B cell (primary cell): ENCODE measurements at regions not wholly inside any gene's neighbourhood (a gene's known extent, or its start where the extent isn't known, plus 50 kb on each side); places are given as distances from the start of the nearest gene placed in this dataset.

Experiments used
- ATAC-seq: fragments of 200-7000 bp; cut with Tn5 transposase; one replicate; pipeline ENCODE4 v1.10.0; 2021; ENCODE audit warnings: low read depth, mild to moderate bottlenecking, moderate number of reproducible peaks, moderate library complexity
- CTCF ChIA-PET: fragments of 350-600 bp; sonication (Branson Sonifier 250); formaldehyde crosslinking; loops from one replicate; lab custom pipeline; 2021; ENCODE audit warnings: antibody characterized with exemption, inconsistent platforms; lab: Charles Lee
- POLR2A ChIA-PET: fragments of 350-600 bp; sonication (Branson Sonifier 250); formaldehyde crosslinking; loops from one replicate; lab custom pipeline; 2021; ENCODE audit warnings: antibody characterized with exemption; lab: Charles Lee
- DNase-seq: peaks from one replicate; pipeline ENCODE4 v3.0.0; 2013
- H2AFZ ChIP-seq: 2 replicates; pipeline ENCODE4 v1.6.1; 2012; ENCODE audit warnings: mild to moderate bottlenecking, low read depth, low read length; ENCODE audit not compliant: insufficient read depth, poor library complexity, severe bottlenecking
- H3K27ac ChIP-seq, 2 donors: 1 replicate in 1 of 2; 2 replicates in 1 of 2; pipeline ENCODE4 v1.5.1; 2012 to 2013; ENCODE audit warnings: low read length in 2 of 2, mild to moderate bottlenecking in 2 of 2, moderate library complexity in 1 of 2
- H3K27me3 ChIP-seq, 4 experiments: fragments of 200-600 bp in 1 of 4; sonication (generic) in 1 of 4; replicated peaks in 1 of 4; 1 replicate in 2 of 4; 2 replicates in 2 of 4; pipeline versions ENCODE4 v1.6.1 to v1.7.0; 2013 to 2016; ENCODE audit warnings: low read length in 3 of 4, mild to moderate bottlenecking in 2 of 4, mixed read lengths in 1 of 4, moderate library complexity in 1 of 4; ENCODE audit not compliant: insufficient read depth in 4 of 4, control insufficient read depth in 3 of 4; ENCODE audit errors: control extremely low read depth in 1 of 4
- H3K36me3 ChIP-seq, 2 experiments: replicated peaks in 1 of 2; 1 replicate in 1 of 2; 2 replicates in 1 of 2; pipeline versions ENCODE4 v1.6.1 to v1.7.1; 2013; ENCODE audit warnings: low read length in 1 of 2; ENCODE audit not compliant: insufficient read depth in 2 of 2, control insufficient read depth in 1 of 2; ENCODE audit errors: control extremely low read depth in 1 of 2, extremely low read depth in 1 of 2
- H3K4me1 ChIP-seq, 2 donors: fragments of 200-600 bp in 1 of 2; sonication (generic) in 1 of 2; 1 replicate in 1 of 2; 2 replicates in 1 of 2; pipeline versions ENCODE4 v1.5.1 to v1.6.1; 2013 to 2017; ENCODE audit warnings: low read length in 2 of 2; ENCODE audit not compliant: control insufficient read depth in 2 of 2, insufficient read depth in 2 of 2
- H3K4me2 ChIP-seq: replicated peaks from 2 replicates; pipeline ENCODE3; 2012; ENCODE audit warnings: mild to moderate bottlenecking, low read depth, low read length; ENCODE audit not compliant: poor library complexity, severe bottlenecking
- H3K4me3 ChIP-seq, 5 experiments: fragments of 200-600 bp in 1 of 5; sonication (generic) in 1 of 5; 1 replicate in 3 of 5; 2 replicates in 2 of 5; pipeline versions ENCODE4 v1.5.1 to v1.7.0; 2011 to 2016; ENCODE audit warnings: low read length in 4 of 5, mild to moderate bottlenecking in 4 of 5, low read depth in 2 of 5, control low read depth in 1 of 5, moderate library complexity in 1 of 5; ENCODE audit not compliant: insufficient read depth in 1 of 5; ENCODE audit errors: control extremely low read depth in 1 of 5, extremely low read depth in 1 of 5
- H3K79me2 ChIP-seq: fragments of 200-600 bp; sonication (generic); one replicate; pipeline ENCODE4 v1.6.0; 2016; ENCODE audit warnings: low read length; ENCODE audit not compliant: control insufficient read depth, insufficient read depth
- H3K9ac ChIP-seq: fragments of 200-600 bp; sonication (generic); 2 replicates; pipeline ENCODE4 v1.6.1; 2017; ENCODE audit warnings: mild to moderate bottlenecking, low read length, moderate library complexity
- H3K9me3 ChIP-seq, 3 donors: one replicate each; pipeline versions ENCODE4 v1.6.1 to v1.7.1; 2013; ENCODE audit warnings: low read length in 2 of 3; ENCODE audit not compliant: control insufficient read depth in 2 of 3, insufficient read depth in 1 of 3; ENCODE audit errors: control extremely low read depth in 1 of 3
- H4K20me1 ChIP-seq: 2 replicates; pipeline ENCODE4 v1.6.0; 2012; ENCODE audit warnings: mild to moderate bottlenecking, low read length; ENCODE audit not compliant: insufficient read depth, control insufficient read depth, poor library complexity, severe bottlenecking
- H3K27ac Mint-ChIP-seq: one replicate; pipeline ENCODE4 v1.8.0; 2021; ENCODE audit warnings: mixed read lengths
- H3K27me3 Mint-ChIP-seq: one replicate; pipeline ENCODE4 v1.8.0; 2021; ENCODE audit warnings: mixed read lengths
- H3K4me1 Mint-ChIP-seq: one replicate; pipeline ENCODE4 v1.8.0; 2021; ENCODE audit warnings: mixed read lengths
- H3K4me3 Mint-ChIP-seq: one replicate; pipeline ENCODE4 v1.8.0; 2021; ENCODE audit warnings: mixed read lengths
- H3K9me3 Mint-ChIP-seq: one replicate; pipeline ENCODE4 v1.8.0; 2022; ENCODE audit warnings: mixed read lengths; ENCODE audit not compliant: insufficient read depth
- CTCF ChIP-seq: fragments of 200-600 bp; IDR thresholded peaks from one replicate; pipeline ENCODE4 v1.8.0; 2022; ENCODE audit warnings: antibody characterized with exemption, mild to moderate bottlenecking
- EZH2 ChIP-seq: IDR thresholded peaks from 2 replicates; pipeline ENCODE4 v1.6.1; 2012; ENCODE audit warnings: borderline replicate concordance, low read depth, mild to moderate bottlenecking, moderate library complexity, low read length; ENCODE audit not compliant: insufficient read depth, poor library complexity, severe bottlenecking
- WGBS: methylation state at CpG from one replicate; pipeline ENCODE4 v1.1.5; 2013; ENCODE audit warnings: missing lambda C conversion rate; ENCODE audit not compliant: insufficient coverage; 5-methylcytosine and 5-hydroxymethylcytosine counted together
- intact Hi-C: fragments of 100-400 bp; cut with micrococcal nuclease; formaldehyde crosslinking; loops from one replicate; pipeline ENCODE4 v1.10.0; 2022

- Histone ChIP-seq H3K4me1 (no peaks in the 10 kb centered on the region), H3K4me3 (no peak overlapping the region), H2AFZ (no peak overlapping the region), H3K36me3 (no peaks in the 10 kb centered on the region), H3K27ac (no peak overlapping the region), H3K79me2 (no peaks in the 10 kb centered on the region), H4K20me1 (no peaks in the 10 kb centered on the region), H3K27me3 (no peaks in the 10 kb centered on the region), H3K4me2 (no peak overlapping the region), H3K9me3 (peaks cover 0 to 1% (median 0%) of the 10 kb centered on the region in 3 donors), H3K9ac (no peak overlapping the region)
- DNase-seq: no peak
- H3K4me3 Mint-ChIP-seq: no peak overlapping the region
- TF ChIP-seq EZH2 (no peak), CTCF (no peak)
- H3K4me1 Mint-ChIP-seq: no peaks in the 10 kb centered on the region
- no peaks in the 10 kb centered on the region for H3K9me3 Mint-ChIP-seq
- ChIA-PET CTCF (no interaction called here), POLR2A (no interaction called here)
- no CpG with 5 or more reads among the region's 1 CpG for WGBS
- ATAC-seq: no peak
- H3K27ac Mint-ChIP-seq: no peak overlapping the region
- no peaks in the 10 kb centered on the region for H3K27me3 Mint-ChIP-seq
- intact Hi-C loops: no loop called here
Observed at GRCh38 chr13:68378294-68378693, 1148.2 kb upstream of the PCDH9 start.

GRCh38 chr13:68375004-68375403 lies 1144.9 kb upstream of the PCDH9 start:
- no CpG with 5 or more reads among the region's 2 CpGs for WGBS
- no peaks in the 10 kb centered on the region for H3K27me3 ChIP-seq
- TF ChIP-seq EZH2: no peak
- no peak for TF ChIP-seq CTCF
- CTCF ChIA-PET: no interaction called here
- H4K20me1 ChIP-seq: no peaks in the 10 kb centered on the region
- H2AFZ ChIP-seq: no peak overlapping the region
- POLR2A ChIA-PET: no interaction called here
- DNase-seq: no peak
- Mint-ChIP-seq H3K9me3 (no peaks in the 10 kb centered on the region), H3K27ac (no peak overlapping the region), H3K4me3 (no peak overlapping the region), H3K27me3 (no peaks in the 10 kb centered on the region), H3K4me1 (no peaks in the 10 kb centered on the region)
- H3K9ac ChIP-seq: no peak overlapping the region
- H3K27ac ChIP-seq: no peak overlapping the region
- ATAC-seq: no peak
- H3K4me1 ChIP-seq: no peaks in the 10 kb centered on the region
- H3K9me3 ChIP-seq: peaks cover 0 to 1% (median 0%) of the 10 kb centered on the region in 3 donors
- intact Hi-C loops: no loop called here
- H3K4me3 ChIP-seq: no peak overlapping the region
- H3K36me3 ChIP-seq: no peaks in the 10 kb centered on the region
- no peak overlapping the region for H3K4me2 ChIP-seq
- no peaks in the 10 kb centered on the region for H3K79me2 ChIP-seq
